OCI-LY1 (cell line): ENCODE measurements at regions not wholly inside any gene's neighbourhood (a gene's known extent, or its start where the extent isn't known, plus 50 kb on each side); places are given as distances from the start of the nearest gene placed in this dataset.

ENCODE experiments used
- EZH2 ChIP-seq: fragments of 200-600 bp; sonication (generic), shearing (Covaris generic); IDR thresholded peaks from 2 replicates; pipeline ENCODE4 v1.8.0; 2017; ENCODE audit warnings: borderline replicate concordance, mixed run types, mild to moderate bottlenecking, antibody characterized with exemption, low read length, moderate library complexity, mixed read lengths
- TF ChIP-seq, protein P1 (sequence below): fragments of 200-600 bp; sonication (generic), shearing (Covaris generic); IDR thresholded peaks from 2 replicates; pipeline ENCODE4 v1.5.1; 2017; ENCODE audit warnings: mild to moderate bottlenecking, antibody characterized with exemption, low read length, moderate library complexity, mixed read lengths

DNA sequence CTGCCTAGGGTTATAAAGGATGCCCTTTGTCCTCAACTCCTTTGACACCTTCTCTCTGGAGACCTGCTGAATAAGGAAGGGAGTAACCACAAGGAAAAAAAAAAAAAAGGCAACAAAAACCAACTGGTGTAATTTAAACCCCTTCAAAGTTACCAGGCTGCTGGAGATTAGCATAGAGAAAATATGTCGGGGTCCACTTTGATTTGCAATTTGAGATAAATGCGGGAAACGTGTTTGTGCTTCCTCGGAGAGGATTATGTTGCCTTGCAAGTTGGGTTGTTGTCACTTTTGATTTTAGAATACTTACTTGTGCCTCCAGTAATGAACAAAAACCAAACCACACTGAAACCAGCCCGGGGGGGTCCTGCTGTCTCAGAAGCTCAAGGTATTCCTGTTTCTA, 200.2 kb upstream of the MYL2 start:
- TF ChIP-seq, protein P1, sequence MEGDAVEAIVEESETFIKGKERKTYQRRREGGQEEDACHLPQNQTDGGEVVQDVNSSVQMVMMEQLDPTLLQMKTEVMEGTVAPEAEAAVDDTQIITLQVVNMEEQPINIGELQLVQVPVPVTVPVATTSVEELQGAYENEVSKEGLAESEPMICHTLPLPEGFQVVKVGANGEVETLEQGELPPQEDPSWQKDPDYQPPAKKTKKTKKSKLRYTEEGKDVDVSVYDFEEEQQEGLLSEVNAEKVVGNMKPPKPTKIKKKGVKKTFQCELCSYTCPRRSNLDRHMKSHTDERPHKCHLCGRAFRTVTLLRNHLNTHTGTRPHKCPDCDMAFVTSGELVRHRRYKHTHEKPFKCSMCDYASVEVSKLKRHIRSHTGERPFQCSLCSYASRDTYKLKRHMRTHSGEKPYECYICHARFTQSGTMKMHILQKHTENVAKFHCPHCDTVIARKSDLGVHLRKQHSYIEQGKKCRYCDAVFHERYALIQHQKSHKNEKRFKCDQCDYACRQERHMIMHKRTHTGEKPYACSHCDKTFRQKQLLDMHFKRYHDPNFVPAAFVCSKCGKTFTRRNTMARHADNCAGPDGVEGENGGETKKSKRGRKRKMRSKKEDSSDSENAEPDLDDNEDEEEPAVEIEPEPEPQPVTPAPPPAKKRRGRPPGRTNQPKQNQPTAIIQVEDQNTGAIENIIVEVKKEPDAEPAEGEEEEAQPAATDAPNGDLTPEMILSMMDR = no peak
- no peak for TF ChIP-seq EZH2
